Astrocyte of the spinal cord (primary cell): ENCODE measurements at regions not wholly inside any gene's neighbourhood (a gene's known extent, or its start where the extent isn't known, plus 50 kb on each side); places are given as distances from the start of the nearest gene placed in this dataset.
A peak's percentile ranks its signal among the peaks of the same experiment; 100 is the strongest.

Experiments used
- DNase-seq: peaks from one replicate; pipeline ENCODE4 v3.0.0; 2011; ENCODE audit warnings: low read depth, low spot score
- H3K4me3 ChIP-seq: 2 replicates; pipeline ENCODE4 v1.5.1; 2011; ENCODE audit warnings: low read depth, mild to moderate bottlenecking, low read length, moderate library complexity
- CTCF ChIP-seq: IDR thresholded peaks from 2 replicates; pipeline ENCODE4 v1.5.1; 2012; ENCODE audit warnings: low read depth, mild to moderate bottlenecking, low read length, inconsistent platforms
- in situ Hi-C: cut with HindIII; loops from 2 replicates; pipeline ENCODE4 v1.10.0; 2017; ENCODE audit warnings: low sequenced_read_pairs

GRCh38 chr1:67566803-67567377, 118.1 kb upstream of the GADD45A start:
- H3K4me3 ChIP-seq = no peak overlapping the region
- TF ChIP-seq CTCF = no peak
- in situ Hi-C loops = no loop called here
- no peak for DNase-seq

- H3K4me3 ChIP-seq = no peak overlapping the region
- TF ChIP-seq CTCF = no peak
- DNase-seq = peak; percentile 86
- in situ Hi-C loops = no loop called here
Measured at GRCh38 chr1:67570486-67571143, 114.4 kb upstream of the GADD45A start.

- no peak overlapping the region for H3K4me3 ChIP-seq
- in situ Hi-C loops = no loop called here
- DNase-seq = no peak
Measured at GRCh38 chr1:67571406-67571805, 113.6 kb upstream of the GADD45A start.

GRCh38 chr1:67571901-67572593, 113.0 kb upstream of the GADD45A start:
- no peak overlapping the region for H3K4me3 ChIP-seq
- TF ChIP-seq CTCF = no peak
- in situ Hi-C loops = no loop called here
- DNase-seq = no peak

More at GRCh38 chr1:67571406-67571805, 113.6 kb upstream of the GADD45A start:
- no peak for TF ChIP-seq CTCF

- no peak overlapping the region for H3K4me3 ChIP-seq
- DNase-seq = no peak
- in situ Hi-C loops = no loop called here
- no peak for TF ChIP-seq CTCF
Measured at GRCh38 chr1:67572594-67573221, 112.3 kb upstream of the GADD45A start.

GRCh38 chr1:67573311-67573872, 111.6 kb upstream of the GADD45A start:
- DNase-seq = peak; percentile 18
- TF ChIP-seq CTCF = no peak
- in situ Hi-C loops = no loop called here
- H3K4me3 ChIP-seq = no peak overlapping the region
